GM12878 (cell line): ENCODE measurements at regions not wholly inside any gene's neighbourhood (a gene's known extent, or its start where the extent isn't known, plus 50 kb on each side); places are given as distances from the start of the nearest gene placed in this dataset.

Experiments
- EED ChIP-seq: sonication (generic); IDR thresholded peaks from 2 replicates; pipeline ENCODE4 v1.6.1; 2016; ENCODE audit warnings: antibody characterized with exemption, low read depth
- FOXK2 ChIP-seq: fragments of 450-650 bp; IDR thresholded peaks from 2 replicates; pipeline ENCODE4 v1.6.1; 2017; ENCODE audit warnings: mild to moderate bottlenecking, moderate library complexity
- GABPA ChIP-seq: IDR thresholded peaks from 2 replicates; pipeline ENCODE4 v1.6.1; 2014; ENCODE audit warnings: antibody characterized with exemption, low read depth, mild to moderate bottlenecking, inconsistent platforms
- HDAC6 ChIP-seq: fragments of 200-600 bp; sonication (generic); IDR thresholded peaks from one replicate; pipeline ENCODE4 v1.8.0; 2017; ENCODE audit warnings: antibody characterized with exemption; ENCODE audit not compliant: unreplicated experiment
- POLR2AphosphoS5 ChIP-seq: IDR thresholded peaks from 2 replicates; pipeline ENCODE4 v1.6.1; 2011; ENCODE audit warnings: mild to moderate bottlenecking, low read length, inconsistent platforms
- RAD21 ChIP-seq: IDR thresholded peaks from 2 replicates; pipeline ENCODE4 v1.6.1; 2011; ENCODE audit warnings: mild to moderate bottlenecking, low read depth, low read length, moderate library complexity; ENCODE audit not compliant: insufficient read depth
- REST ChIP-seq: IDR thresholded peaks from 2 replicates; pipeline ENCODE4 v1.6.1; 2012; ENCODE audit warnings: mild to moderate bottlenecking, low read depth, low read length
- SMC3 ChIP-seq: IDR thresholded peaks from 2 replicates; pipeline ENCODE4 v1.6.1; 2011; ENCODE audit warnings: low read length, improper control_type of control experiment, borderline replicate concordance
- STAT3 ChIP-seq: IDR thresholded peaks from 2 replicates; pipeline ENCODE4 v1.6.1; 2011; ENCODE audit warnings: low read depth, low read length, improper control_type of control experiment
- TARDBP ChIP-seq: IDR thresholded peaks from 2 replicates; pipeline ENCODE4 v1.6.1; 2016; ENCODE audit warnings: borderline replicate concordance
- TF ChIP-seq, protein P1 (sequence below), 3 experiments: IDR thresholded peaks in 2 of 3; conservative IDR thresholded peaks in 1 of 3; 2 replicates each; pipeline ENCODE4 v1.5.1; 2011; ENCODE audit warnings: low read depth in 3 of 3, low read length in 3 of 3, mild to moderate bottlenecking in 3 of 3, control low read depth in 2 of 3, moderate library complexity in 2 of 3, inconsistent platforms in 1 of 3, mixed read lengths in 1 of 3; ENCODE audit not compliant: control insufficient read depth in 2 of 3, insufficient read depth in 1 of 3; ENCODE audit errors: extremely low read depth in 1 of 3
- TF ChIP-seq, protein P2 (sequence below): fragments of 450-650 bp; IDR thresholded peaks from 2 replicates; pipeline ENCODE4 v1.6.1; 2018; ENCODE audit warnings: mild to moderate bottlenecking, low read depth, moderate library complexity; ENCODE audit not compliant: partially characterized antibody

GRCh38 chr7:124497176-124497575 lies 268.4 kb downstream of the GPR37 start:
- TF ChIP-seq, protein P1, sequence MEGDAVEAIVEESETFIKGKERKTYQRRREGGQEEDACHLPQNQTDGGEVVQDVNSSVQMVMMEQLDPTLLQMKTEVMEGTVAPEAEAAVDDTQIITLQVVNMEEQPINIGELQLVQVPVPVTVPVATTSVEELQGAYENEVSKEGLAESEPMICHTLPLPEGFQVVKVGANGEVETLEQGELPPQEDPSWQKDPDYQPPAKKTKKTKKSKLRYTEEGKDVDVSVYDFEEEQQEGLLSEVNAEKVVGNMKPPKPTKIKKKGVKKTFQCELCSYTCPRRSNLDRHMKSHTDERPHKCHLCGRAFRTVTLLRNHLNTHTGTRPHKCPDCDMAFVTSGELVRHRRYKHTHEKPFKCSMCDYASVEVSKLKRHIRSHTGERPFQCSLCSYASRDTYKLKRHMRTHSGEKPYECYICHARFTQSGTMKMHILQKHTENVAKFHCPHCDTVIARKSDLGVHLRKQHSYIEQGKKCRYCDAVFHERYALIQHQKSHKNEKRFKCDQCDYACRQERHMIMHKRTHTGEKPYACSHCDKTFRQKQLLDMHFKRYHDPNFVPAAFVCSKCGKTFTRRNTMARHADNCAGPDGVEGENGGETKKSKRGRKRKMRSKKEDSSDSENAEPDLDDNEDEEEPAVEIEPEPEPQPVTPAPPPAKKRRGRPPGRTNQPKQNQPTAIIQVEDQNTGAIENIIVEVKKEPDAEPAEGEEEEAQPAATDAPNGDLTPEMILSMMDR (IDR thresholded peaks at IDR 0.05 in 2 of 3, conservative IDR thresholded peaks at IDR 0.05 in 1 of 3; ENCODE audit: control insufficient read depth in 2 of 3, extremely low read depth in 1 of 3, insufficient read depth in 1 of 3, low read depth in 3 of 3, low read length in 3 of 3) = no peak
- TF ChIP-seq POLR2AphosphoS5 = no peak
- no peak for TF ChIP-seq TARDBP
- TF ChIP-seq GABPA = no peak
- TF ChIP-seq EED = no peak
- TF ChIP-seq SMC3 = no peak
- no peak for TF ChIP-seq HDAC6
- no peak for TF ChIP-seq STAT3
- TF ChIP-seq FOXK2 = no peak
- TF ChIP-seq, protein P2, sequence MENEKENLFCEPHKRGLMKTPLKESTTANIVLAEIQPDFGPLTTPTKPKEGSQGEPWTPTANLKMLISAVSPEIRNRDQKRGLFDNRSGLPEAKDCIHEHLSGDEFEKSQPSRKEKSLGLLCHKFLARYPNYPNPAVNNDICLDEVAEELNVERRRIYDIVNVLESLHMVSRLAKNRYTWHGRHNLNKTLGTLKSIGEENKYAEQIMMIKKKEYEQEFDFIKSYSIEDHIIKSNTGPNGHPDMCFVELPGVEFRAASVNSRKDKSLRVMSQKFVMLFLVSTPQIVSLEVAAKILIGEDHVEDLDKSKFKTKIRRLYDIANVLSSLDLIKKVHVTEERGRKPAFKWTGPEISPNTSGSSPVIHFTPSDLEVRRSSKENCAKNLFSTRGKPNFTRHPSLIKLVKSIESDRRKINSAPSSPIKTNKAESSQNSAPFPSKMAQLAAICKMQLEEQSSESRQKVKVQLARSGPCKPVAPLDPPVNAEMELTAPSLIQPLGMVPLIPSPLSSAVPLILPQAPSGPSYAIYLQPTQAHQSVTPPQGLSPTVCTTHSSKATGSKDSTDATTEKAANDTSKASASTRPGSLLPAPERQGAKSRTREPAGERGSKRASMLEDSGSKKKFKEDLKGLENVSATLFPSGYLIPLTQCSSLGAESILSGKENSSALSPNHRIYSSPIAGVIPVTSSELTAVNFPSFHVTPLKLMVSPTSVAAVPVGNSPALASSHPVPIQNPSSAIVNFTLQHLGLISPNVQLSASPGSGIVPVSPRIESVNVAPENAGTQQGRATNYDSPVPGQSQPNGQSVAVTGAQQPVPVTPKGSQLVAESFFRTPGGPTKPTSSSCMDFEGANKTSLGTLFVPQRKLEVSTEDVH = no peak
- TF ChIP-seq REST = no peak
- TF ChIP-seq RAD21 = no peak
